Skeletal muscle cell (primary cell): ENCODE measurements at regions not wholly inside any gene's neighbourhood (a gene's known extent, or its start where the extent isn't known, plus 50 kb on each side); places are given as distances from the start of the nearest gene placed in this dataset.
A peak's percentile ranks its signal among the peaks of the same experiment; 100 is the strongest.
"Not testable (repeated sequence)": the region's sequence is repeated elsewhere in the genome, so short reads cannot be mapped to it uniquely, and the experiment has no call there.

Source experiments
- DNase-seq: peaks from one replicate; pipeline ENCODE4 v3.0.0-alpha.2; 2010; ENCODE audit warnings: low read depth
- H3K4me3 ChIP-seq: 2 replicates; pipeline ENCODE4 v1.5.1; 2011; ENCODE audit warnings: low read depth, mild to moderate bottlenecking, control low read depth, low read length, moderate library complexity

DNA sequence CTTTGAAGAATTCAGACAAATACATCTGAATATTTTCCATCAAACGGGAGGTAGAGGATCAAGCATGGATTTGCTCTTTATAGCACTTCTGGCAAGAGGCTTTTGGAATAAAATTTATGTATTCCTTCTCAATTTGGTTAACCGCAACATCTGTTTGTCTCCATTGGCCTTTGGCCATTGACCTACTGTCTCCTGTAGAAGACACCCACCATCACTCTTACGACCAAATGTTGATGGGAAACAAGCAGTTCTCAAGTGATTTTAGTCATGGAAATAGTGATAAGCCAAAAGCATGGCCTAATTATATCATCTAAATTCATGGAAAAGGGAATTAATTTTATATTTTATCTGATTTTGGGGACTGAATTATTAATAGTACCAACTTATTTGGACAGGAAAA, 591.9 kb downstream of the CD109 start:
- H3K4me3 ChIP-seq: no peak overlapping the region
- DNase-seq: no peak

- no peak for DNase-seq
- H3K4me3 ChIP-seq: no peak overlapping the region
Measured at GRCh38 chr6:74287441-74287840, 591.4 kb downstream of the CD109 start.

- no peak for DNase-seq
- no peak overlapping the region for H3K4me3 ChIP-seq
Measured at GRCh38 chr6:74284284-74284683, 588.3 kb downstream of the CD109 start.

DNA sequence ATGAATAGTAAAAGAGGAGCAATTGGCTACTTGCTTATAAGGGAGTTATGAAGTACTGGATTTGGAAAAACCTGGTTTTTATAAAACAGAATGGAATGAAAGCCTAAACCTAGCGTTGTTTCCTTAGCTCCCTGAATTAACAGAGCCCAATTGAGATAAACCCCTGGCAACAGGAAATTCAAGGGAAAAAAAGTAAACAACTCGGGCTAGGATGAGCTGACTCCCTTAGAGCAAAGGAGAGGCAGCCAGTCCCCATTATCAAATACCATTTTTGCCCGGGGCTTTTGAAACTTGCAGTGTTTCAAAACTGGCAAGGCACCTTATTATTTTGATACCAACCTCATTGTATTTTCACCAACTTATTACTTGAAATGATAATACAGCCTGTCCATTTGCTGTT, 587.5 kb downstream of the CD109 start:
- DNase-seq: no peak
- H3K4me3 ChIP-seq: no peak overlapping the region

DNA sequence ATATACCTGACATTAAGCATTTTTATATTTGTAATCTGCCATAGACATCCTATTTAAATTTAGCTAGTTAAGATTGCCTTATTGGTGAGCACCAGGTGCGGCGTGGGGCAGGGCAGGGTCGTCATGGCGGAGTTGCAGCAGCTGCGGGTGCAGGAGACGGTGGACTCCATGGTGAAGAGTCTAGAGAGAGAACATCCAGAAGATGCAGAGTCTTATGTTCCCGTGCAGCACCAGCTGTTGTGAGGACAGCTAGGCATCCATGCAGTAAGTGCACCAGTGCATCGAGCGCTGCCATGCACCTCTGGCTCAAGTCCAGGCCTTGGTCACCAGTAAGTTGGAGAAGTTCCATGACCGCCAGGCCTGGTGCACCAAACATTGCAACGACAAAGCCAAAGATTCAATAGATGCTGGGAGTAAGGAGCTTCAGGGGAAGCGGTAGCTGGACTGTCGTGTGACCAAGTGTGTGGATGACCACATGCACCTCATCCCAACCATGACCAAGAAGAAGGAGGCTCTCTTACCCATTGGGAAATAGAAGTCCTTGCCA, 586.2 kb downstream of the CD109 start:
- DNase-seq: no peak
- no peak overlapping the region for H3K4me3 ChIP-seq

DNA sequence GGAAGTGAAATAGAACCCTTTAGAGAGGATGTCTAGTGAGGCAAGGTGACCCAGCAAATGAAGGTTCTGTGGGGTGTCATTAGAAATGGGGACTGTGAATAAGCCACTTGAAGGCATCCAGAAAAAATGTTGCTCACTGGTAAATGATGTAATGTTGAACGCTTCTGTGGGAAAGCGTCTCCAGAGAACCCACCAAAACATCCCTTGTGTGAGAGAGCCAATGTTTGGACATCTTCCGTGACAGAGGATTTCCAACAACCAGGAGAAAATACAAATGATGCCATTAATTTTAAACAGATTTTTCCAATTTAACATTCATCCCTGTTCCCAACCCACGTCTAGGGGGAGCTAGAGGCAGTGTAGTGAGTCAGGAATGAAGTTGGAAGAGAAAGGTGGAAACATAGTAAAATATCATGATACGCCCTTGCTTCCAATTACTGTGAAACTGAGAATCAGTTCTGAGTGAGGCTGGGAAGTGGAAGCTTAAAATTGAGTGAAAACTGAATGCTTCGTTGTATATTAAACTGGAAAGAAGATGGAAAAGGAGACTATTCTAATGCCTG, 584.2 kb downstream of the CD109 start:
- DNase-seq: no peak
- no peak overlapping the region for H3K4me3 ChIP-seq

DNA sequence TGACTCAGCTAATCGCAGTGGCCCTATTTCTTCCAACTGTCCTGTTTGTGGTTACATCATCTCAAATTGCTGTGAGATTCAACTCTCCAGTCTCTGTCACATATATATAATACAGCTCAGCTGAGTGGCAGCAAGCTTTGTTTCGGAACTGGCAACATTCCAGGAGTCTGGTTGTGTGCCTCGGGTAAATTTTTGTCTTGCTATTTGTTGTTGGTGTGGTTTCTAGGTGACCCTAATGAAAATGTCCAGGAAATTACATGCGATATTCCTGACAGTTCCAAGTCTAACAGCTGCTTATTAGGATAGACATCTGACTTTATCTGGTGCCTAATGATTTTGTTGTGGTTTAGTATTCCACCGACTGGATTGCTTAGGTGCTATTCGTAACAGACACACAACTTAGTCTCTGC, 581.8 kb downstream of the CD109 start:
- no peak overlapping the region for H3K4me3 ChIP-seq
- peak; percentile 14 for DNase-seq

- DNase-seq: no peak
Measured at GRCh38 chr6:74273541-74273940, 577.5 kb downstream of the CD109 start.

GRCh38 chr6:74269600-74269858, 573.5 kb downstream of the CD109 start:
- H3K4me3 ChIP-seq: no peak overlapping the region
- no peak for DNase-seq

More at GRCh38 chr6:74273541-74273940, 577.5 kb downstream of the CD109 start:
- no peak overlapping the region for H3K4me3 ChIP-seq

GRCh38 chr6:74268815-74269599, 573.0 kb downstream of the CD109 start:
- no peak overlapping the region for H3K4me3 ChIP-seq
- no peak for DNase-seq

GRCh38 chr6:74259981-74260380, 564.0 kb downstream of the CD109 start:
- H3K4me3 ChIP-seq: no peak overlapping the region
- DNase-seq: no peak

GRCh38 chr6:74256781-74257180, 560.8 kb downstream of the CD109 start:
- DNase-seq: no peak
- no peak overlapping the region for H3K4me3 ChIP-seq

DNA sequence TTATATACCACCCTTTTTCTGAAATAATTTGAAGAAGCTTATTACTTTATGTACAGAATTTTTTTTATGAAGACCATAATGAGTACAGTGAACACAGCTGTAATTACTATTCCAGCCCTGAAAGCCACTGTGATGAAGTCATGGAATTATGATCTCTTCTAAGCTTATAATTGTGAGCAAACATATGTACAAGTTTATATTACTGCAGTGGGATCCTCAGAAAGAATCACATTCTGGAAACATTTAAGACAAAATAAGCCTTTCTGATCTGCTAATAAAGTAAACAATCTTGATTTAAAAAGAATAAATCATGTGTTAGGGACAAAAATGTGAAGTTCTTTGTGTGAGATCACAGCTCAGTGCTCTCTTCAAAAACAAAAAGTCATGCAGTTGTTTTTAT, 560.4 kb downstream of the CD109 start:
- no peak for DNase-seq
- no peak overlapping the region for H3K4me3 ChIP-seq

- H3K4me3 ChIP-seq, DNase-seq: not testable (repeated sequence)
Measured at GRCh38 chr6:74255007-74255406, 559.0 kb downstream of the CD109 start.

- H3K4me3 ChIP-seq, DNase-seq: not testable (repeated sequence)
Measured at GRCh38 chr6:74254147-74254546, 558.1 kb downstream of the CD109 start.

GRCh38 chr6:74253261-74253660, 557.3 kb downstream of the CD109 start:
- no peak overlapping the region for H3K4me3 ChIP-seq
- DNase-seq: no peak

GRCh38 chr6:74250161-74250818, 554.3 kb downstream of the CD109 start:
- no peak overlapping the region for H3K4me3 ChIP-seq
- no peak for DNase-seq

DNA sequence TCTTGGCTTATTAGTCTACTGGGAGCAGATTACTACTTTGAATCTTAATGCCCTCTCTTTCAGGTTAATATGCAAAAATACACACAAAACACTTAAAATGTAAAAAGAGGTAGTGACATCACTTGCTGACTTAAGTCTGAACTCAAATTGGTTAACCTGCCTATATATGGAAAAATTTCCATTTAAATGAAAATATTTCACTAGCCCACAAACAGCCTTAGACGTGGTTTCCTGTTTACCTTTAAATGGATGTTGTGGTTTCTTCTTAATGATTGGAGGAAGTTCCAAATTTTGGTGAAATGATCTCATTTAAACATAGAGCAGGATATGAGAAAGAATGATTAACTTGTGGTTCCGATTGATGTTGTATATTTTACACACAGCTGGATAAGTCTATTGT, 553.7 kb downstream of the CD109 start:
- no peak overlapping the region for H3K4me3 ChIP-seq
- peak; percentile 4 for DNase-seq

- DNase-seq: no peak
Measured at GRCh38 chr6:74248966-74249365, 553.0 kb downstream of the CD109 start.

GRCh38 chr6:74222768-74223333, 526.8 kb downstream of the CD109 start:
- no peak overlapping the region for H3K4me3 ChIP-seq
- DNase-seq: peak; percentile 11

More at GRCh38 chr6:74248966-74249365, 553.0 kb downstream of the CD109 start:
- H3K4me3 ChIP-seq: no peak overlapping the region
